HG03565 (cell line): ENCODE measurements at regions not wholly inside any gene's neighbourhood (a gene's known extent, or its start where the extent isn't known, plus 50 kb on each side); places are given as distances from the start of the nearest gene placed in this dataset.

Source experiments
- ATAC-seq: cut with Tn5 transposase; IDR thresholded peaks from one replicate; pipeline ENCODE4 v1.9.1; 2021; ENCODE audit warnings: mild to moderate bottlenecking, moderate library complexity; ENCODE audit not compliant: unreplicated experiment

- no peak for ATAC-seq
These were observed 1299.3 kb downstream of the BRD1 start for GRCh38 chr22:48528221-48528915.

- no peak for ATAC-seq
These were observed 1303.9 kb downstream of the BRD1 start for GRCh38 chr22:48523761-48524160.

GRCh38 chr22:48523091-48523490, 1304.6 kb downstream of the BRD1 start:
- no peak for ATAC-seq

- ATAC-seq: no peak
These were observed 1305.4 kb downstream of the BRD1 start for GRCh38 chr22:48522271-48522670.

- ATAC-seq: no peak
These were observed 1306.6 kb downstream of the BRD1 start for GRCh38 chr22:48520884-48521588.

GRCh38 chr22:48520207-48520606, 1307.5 kb downstream of the BRD1 start:
- no peak for ATAC-seq

GRCh38 chr22:48517039-48518030, 1310.3 kb downstream of the BRD1 start:
- no peak for ATAC-seq

- ATAC-seq: no peak
These were observed 1311.1 kb downstream of the BRD1 start for GRCh38 chr22:48516571-48516970.

- no peak for ATAC-seq
These were observed 1312.0 kb downstream of the BRD1 start for GRCh38 chr22:48515571-48516200.

GRCh38 chr22:48513929-48514328, 1313.7 kb downstream of the BRD1 start:
- ATAC-seq: no peak

GRCh38 chr22:48513446-48513845, 1314.2 kb downstream of the BRD1 start:
- ATAC-seq: no peak

GRCh38 chr22:48511781-48512327, 1315.8 kb downstream of the BRD1 start:
- no peak for ATAC-seq

GRCh38 chr22:48511211-48511610, 1316.5 kb downstream of the BRD1 start:
- ATAC-seq: no peak

- no peak for ATAC-seq
These were observed 1317.1 kb downstream of the BRD1 start for GRCh38 chr22:48510599-48510998.

GRCh38 chr22:48507595-48508350, 1319.9 kb downstream of the BRD1 start:
- ATAC-seq: no peak

- no peak for ATAC-seq
These were observed 1320.5 kb downstream of the BRD1 start for GRCh38 chr22:48507171-48507570.

- no peak for ATAC-seq
These were observed 1321.0 kb downstream of the BRD1 start for GRCh38 chr22:48506506-48507145.

GRCh38 chr22:48505891-48506290, 1321.8 kb downstream of the BRD1 start:
- no peak for ATAC-seq

- ATAC-seq: no peak
These were observed 1323.0 kb downstream of the BRD1 start for GRCh38 chr22:48504519-48505140.
